ENCODE measurements at regions not wholly inside any gene's neighbourhood (a gene's known extent, or its start where the extent isn't known, plus 50 kb on each side); places are given as distances from the start of the nearest gene placed in this dataset.

- Histone ChIP-seq H3K27me3 (no peaks in the 10 kb centered on the region), H3K4me3 (replicated peaks in 1 of 3) (no peak overlapping the region), H3K36me3 (no peaks in the 10 kb centered on the region), H3K27ac (no peak overlapping the region), H3K4me1 (peaks cover 0 to 4% of the 10 kb centered on the region in 2 donors), H3K9me3 (no peaks in the 10 kb centered on the region)
- 93% methylated on average over 4 of the region's 4 CpGs for WGBS, 2 donors
- no peak for TF ChIP-seq CTCF (IDR thresholded peaks at IDR 0.05)
- no peak for TF ChIP-seq POLR2A (IDR thresholded peaks at IDR 0.05)
- no peak for DNase-seq
- intact Hi-C loops (cut with DNase I) = no loop called here
Measured at GRCh38 chr5:71960195-71960594, 147.1 kb upstream of the MAP1B start.

- TF ChIP-seq CTCF (IDR thresholded peaks at IDR 0.05) (no peak), POLR2A (IDR thresholded peaks at IDR 0.05) (no peak)
- 94 to 95% methylated on average over 7 of the region's 7 CpGs for WGBS, 2 donors
- no peak overlapping the region for H3K4me3 ChIP-seq (replicated peaks in 1 of 3)
- DNase-seq = no peak
- intact Hi-C loops (cut with DNase I) = no loop called here
- H3K36me3 ChIP-seq = no peaks in the 10 kb centered on the region
- peaks cover 0 to 4% of the 10 kb centered on the region in 2 donors for H3K4me1 ChIP-seq
- H3K9me3 ChIP-seq = no peaks in the 10 kb centered on the region
- H3K27ac ChIP-seq = no peak overlapping the region
- no peaks in the 10 kb centered on the region for H3K27me3 ChIP-seq
Measured at GRCh38 chr5:71961786-71962185, 145.5 kb upstream of the MAP1B start.

GRCh38 chr5:71969460-71969859 is 137.8 kb upstream of the MAP1B start:
- H3K4me1 ChIP-seq = no peaks in the 10 kb centered on the region
- WGBS, 2 donors = 66 to 95% methylated on average over 2 of the region's 2 CpGs
- no peak for TF ChIP-seq CTCF (IDR thresholded peaks at IDR 0.05)
- TF ChIP-seq POLR2A (IDR thresholded peaks at IDR 0.05) = no peak

GRCh38 chr5:71971862-71972261 is 135.4 kb upstream of the MAP1B start:
- Histone ChIP-seq H3K27me3 (no peaks in the 10 kb centered on the region), H3K4me3 (replicated peaks in 1 of 3) (no peak overlapping the region), H3K4me1 (no peaks in the 10 kb centered on the region), H3K9me3 (no peaks in the 10 kb centered on the region), H3K36me3 (no peaks in the 10 kb centered on the region), H3K27ac (no peak overlapping the region)
- DNase-seq = no peak
- 77 to 85% methylated on average over 2 of the region's 2 CpGs for WGBS, 2 donors
- intact Hi-C loops (cut with DNase I) = no loop called here
- TF ChIP-seq CTCF (IDR thresholded peaks at IDR 0.05) = no peak
- no peak for TF ChIP-seq POLR2A (IDR thresholded peaks at IDR 0.05)

More at GRCh38 chr5:71969460-71969859, 137.8 kb upstream of the MAP1B start:
- Histone ChIP-seq H3K27me3 (no peaks in the 10 kb centered on the region), H3K9me3 (no peaks in the 10 kb centered on the region), H3K36me3 (no peaks in the 10 kb centered on the region), H3K4me3 (replicated peaks in 1 of 3) (no peak overlapping the region), H3K27ac (no peak overlapping the region)
- intact Hi-C loops (cut with DNase I) = no loop called here
- no peak for DNase-seq

- no peaks in the 10 kb centered on the region for H3K27me3 ChIP-seq
- no peaks in the 10 kb centered on the region for H3K9me3 ChIP-seq
- no peak overlapping the region for H3K4me3 ChIP-seq (replicated peaks in 1 of 3)
- no peaks in the 10 kb centered on the region for H3K36me3 ChIP-seq
- H3K27ac ChIP-seq = peak overlapping the region in 2 of 3 donors; percentile 41 to 54
- 73 to 86% methylated on average over 8 of the region's 8 CpGs for WGBS, 2 donors
- no peaks in the 10 kb centered on the region for H3K4me1 ChIP-seq
- intact Hi-C loops (cut with DNase I) = no loop called here
- no peak for TF ChIP-seq POLR2A (IDR thresholded peaks at IDR 0.05)
- TF ChIP-seq CTCF (IDR thresholded peaks at IDR 0.05) = no peak
- no peak for DNase-seq
Measured at GRCh38 chr5:71972777-71973473, 134.3 kb upstream of the MAP1B start.

All from thyroid gland (tissue), 4 donors.